Heart left ventricle (tissue), 13 donors: ENCODE measurements at regions not wholly inside any gene's neighbourhood (a gene's known extent, or its start where the extent isn't known, plus 50 kb on each side); places are given as distances from the start of the nearest gene placed in this dataset.

ENCODE experiments used
- POLR2A ChIP-seq, 2 donors: fragments of 450-650 bp; IDR thresholded peaks; one replicate each; pipeline ENCODE4 v1.6.1; 2017; ENCODE audit warnings: antibody characterized with exemption in 2 of 2, mild to moderate bottlenecking in 2 of 2, moderate library complexity in 2 of 2
- TF ChIP-seq, protein P1 (sequence below), 12 donors: fragments of 200-600 bp; sonication (generic) in 4 of 12; IDR thresholded peaks; one replicate each; pipeline versions ENCODE4 v1.5.0 to v1.8.0; 2018 to 2022; ENCODE audit warnings: antibody characterized with exemption in 12 of 12, mild to moderate bottlenecking in 5 of 12
- donor health status: ischemic (EF 13 %, LVEDD 7.1; RV severe dilation, severe dysfunction).
- donor health status: DM: no; HTN: yes; CAD: no.
- donor health status: DM: no; HTN: no; CAD: no.
- donor health status: ischemic (EF 25% LVEDD 6.9; RV normal size, moderate dysfunction).
- donor health status: ischemic (EF 25% LVEDD 5.7; RV mildly dilated, moderate dysfunction).
- donor health status: ischemic (EF 35%, LVEDD 5.7; RV mildly dilated, moderate dysfunction).
- donor health status: nonischemic (EF 11% LVEDD 7.7; RV severe dilation, severe dysfunction).
- donor health status: DM: yes; HTN: yes; CAD: no.
- donor health status: PGD.
- donor health status: ischemic (EF 29% LVEDD 5.4; RV normal size, mild dysfunction).
- donor health status: nonischemic (EF 23%, LVEDD 6.1; RV moderate dilation, normal function).

DNA sequence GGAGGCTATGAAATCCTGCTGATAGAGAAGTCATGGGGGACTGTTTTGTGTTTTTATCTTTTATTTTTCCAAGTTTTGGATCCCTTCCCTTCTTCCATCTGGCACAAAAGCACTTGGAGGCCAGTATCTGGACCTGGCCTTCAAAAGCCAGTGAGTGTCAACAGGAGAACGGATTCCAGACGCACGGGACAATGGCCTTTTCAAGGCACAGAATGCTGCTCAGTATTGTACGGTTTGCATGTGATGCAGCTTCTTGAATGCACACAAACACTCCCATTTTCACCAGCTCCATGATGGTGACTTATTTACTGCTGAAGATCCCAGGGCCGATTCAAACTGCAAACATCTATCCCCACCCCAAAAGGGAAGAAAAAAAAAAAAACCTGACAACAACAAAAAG lies 145.4 kb downstream of the CPEB2 start:
- TF ChIP-seq, protein P1, sequence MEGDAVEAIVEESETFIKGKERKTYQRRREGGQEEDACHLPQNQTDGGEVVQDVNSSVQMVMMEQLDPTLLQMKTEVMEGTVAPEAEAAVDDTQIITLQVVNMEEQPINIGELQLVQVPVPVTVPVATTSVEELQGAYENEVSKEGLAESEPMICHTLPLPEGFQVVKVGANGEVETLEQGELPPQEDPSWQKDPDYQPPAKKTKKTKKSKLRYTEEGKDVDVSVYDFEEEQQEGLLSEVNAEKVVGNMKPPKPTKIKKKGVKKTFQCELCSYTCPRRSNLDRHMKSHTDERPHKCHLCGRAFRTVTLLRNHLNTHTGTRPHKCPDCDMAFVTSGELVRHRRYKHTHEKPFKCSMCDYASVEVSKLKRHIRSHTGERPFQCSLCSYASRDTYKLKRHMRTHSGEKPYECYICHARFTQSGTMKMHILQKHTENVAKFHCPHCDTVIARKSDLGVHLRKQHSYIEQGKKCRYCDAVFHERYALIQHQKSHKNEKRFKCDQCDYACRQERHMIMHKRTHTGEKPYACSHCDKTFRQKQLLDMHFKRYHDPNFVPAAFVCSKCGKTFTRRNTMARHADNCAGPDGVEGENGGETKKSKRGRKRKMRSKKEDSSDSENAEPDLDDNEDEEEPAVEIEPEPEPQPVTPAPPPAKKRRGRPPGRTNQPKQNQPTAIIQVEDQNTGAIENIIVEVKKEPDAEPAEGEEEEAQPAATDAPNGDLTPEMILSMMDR (IDR thresholded peaks at IDR 0.05) = no peak
- TF ChIP-seq POLR2A (IDR thresholded peaks at IDR 0.05) = no peak
